Ovary (tissue), 3 donors: ENCODE measurements at regions not wholly inside any gene's neighbourhood (a gene's known extent, or its start where the extent isn't known, plus 50 kb on each side); places are given as distances from the start of the nearest gene placed in this dataset.

ENCODE experiments used
- CTCF ChIP-seq, 3 donors: fragments of 450-650 bp in 2 of 3; fragments of 200-600 bp in 1 of 3; IDR thresholded peaks; one replicate each; pipeline versions ENCODE4 v1.5.1 to v1.8.0; 2016 to 2022; ENCODE audit warnings: antibody characterized with exemption in 3 of 3, mild to moderate bottlenecking in 1 of 3
- EP300 ChIP-seq: sonication (generic); formaldehyde crosslinking; IDR thresholded peaks from one replicate; pipeline ENCODE4 v1.6.1; 2017; ENCODE audit warnings: antibody characterized with exemption
- POLR2A ChIP-seq: fragments of 450-650 bp; IDR thresholded peaks from one replicate; pipeline ENCODE4 v1.6.1; 2017; ENCODE audit warnings: antibody characterized with exemption, mild to moderate bottlenecking, moderate library complexity
- donor health status: DM: no; HTN: no; CAD: no.

GRCh38 chr11:33999393-33999792 is 52.1 kb upstream of the CAPRIN1 start:
- TF ChIP-seq POLR2A (no peak), CTCF (IDR thresholded peaks at IDR 0.05) (no peak), EP300 (no peak)
